GM19438 (cell line): ENCODE measurements at regions not wholly inside any gene's neighbourhood (a gene's known extent, or its start where the extent isn't known, plus 50 kb on each side); places are given as distances from the start of the nearest gene placed in this dataset.
"Not testable (repeated sequence)": the region's sequence is repeated elsewhere in the genome, so short reads cannot be mapped to it uniquely, and the experiment has no call there.

ENCODE experiments used
- ATAC-seq: cut with Tn5 transposase; IDR thresholded peaks from one replicate; pipeline ENCODE4 v1.9.1; 2021; ENCODE audit warnings: low read depth; ENCODE audit not compliant: unreplicated experiment

DNA sequence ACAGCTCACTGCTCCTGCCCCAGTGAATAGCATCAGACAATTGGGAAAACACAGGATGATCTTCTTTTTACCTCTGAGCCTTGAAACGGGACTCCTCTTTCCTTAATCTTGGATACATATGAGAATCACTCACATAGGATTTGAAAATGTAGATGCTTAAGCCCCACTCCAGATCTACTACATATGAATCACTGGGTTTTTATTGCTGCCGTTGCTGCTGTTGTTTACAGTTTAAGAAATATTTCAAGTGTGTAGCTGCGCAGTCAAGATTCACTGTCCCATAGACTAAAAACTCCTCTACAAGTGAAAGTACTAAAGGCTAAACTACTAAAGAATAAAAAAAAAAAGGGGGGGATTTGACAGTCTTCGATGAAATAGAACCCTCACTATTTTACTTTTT is 765.9 kb downstream of the NTRK3 start:
- ATAC-seq = no peak

- ATAC-seq = no peak
These were observed 766.5 kb downstream of the NTRK3 start for GRCh38 chr15:87489902-87490665.

GRCh38 chr15:87489456-87489855 is 767.1 kb downstream of the NTRK3 start:
- ATAC-seq = no peak

GRCh38 chr15:87487484-87487883 is 769.1 kb downstream of the NTRK3 start:
- no peak for ATAC-seq

DNA sequence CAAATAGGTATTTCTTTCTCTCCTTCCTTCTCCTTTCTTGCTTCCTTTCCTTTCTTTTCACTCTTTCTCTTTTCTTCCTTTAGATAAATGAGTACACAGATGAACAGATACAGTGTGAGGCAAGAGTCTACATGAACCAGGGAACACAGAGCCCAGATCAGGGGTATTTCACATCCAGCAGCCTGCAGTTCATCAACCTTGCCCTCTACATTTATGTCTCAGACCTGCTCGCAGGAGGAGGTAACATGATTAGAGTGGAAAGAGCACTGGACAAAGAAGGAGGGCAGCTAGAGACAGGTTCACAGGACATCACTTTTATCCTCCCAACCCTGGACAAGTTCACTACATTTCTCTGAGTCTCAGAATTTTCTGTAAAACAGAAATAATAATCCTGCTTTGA is 773.1 kb downstream of the NTRK3 start:
- ATAC-seq = no peak

- ATAC-seq = no peak
These were observed 775.4 kb downstream of the NTRK3 start for GRCh38 chr15:87481126-87481525.

- no peak for ATAC-seq
These were observed 777.9 kb downstream of the NTRK3 start for GRCh38 chr15:87478687-87479072.

DNA sequence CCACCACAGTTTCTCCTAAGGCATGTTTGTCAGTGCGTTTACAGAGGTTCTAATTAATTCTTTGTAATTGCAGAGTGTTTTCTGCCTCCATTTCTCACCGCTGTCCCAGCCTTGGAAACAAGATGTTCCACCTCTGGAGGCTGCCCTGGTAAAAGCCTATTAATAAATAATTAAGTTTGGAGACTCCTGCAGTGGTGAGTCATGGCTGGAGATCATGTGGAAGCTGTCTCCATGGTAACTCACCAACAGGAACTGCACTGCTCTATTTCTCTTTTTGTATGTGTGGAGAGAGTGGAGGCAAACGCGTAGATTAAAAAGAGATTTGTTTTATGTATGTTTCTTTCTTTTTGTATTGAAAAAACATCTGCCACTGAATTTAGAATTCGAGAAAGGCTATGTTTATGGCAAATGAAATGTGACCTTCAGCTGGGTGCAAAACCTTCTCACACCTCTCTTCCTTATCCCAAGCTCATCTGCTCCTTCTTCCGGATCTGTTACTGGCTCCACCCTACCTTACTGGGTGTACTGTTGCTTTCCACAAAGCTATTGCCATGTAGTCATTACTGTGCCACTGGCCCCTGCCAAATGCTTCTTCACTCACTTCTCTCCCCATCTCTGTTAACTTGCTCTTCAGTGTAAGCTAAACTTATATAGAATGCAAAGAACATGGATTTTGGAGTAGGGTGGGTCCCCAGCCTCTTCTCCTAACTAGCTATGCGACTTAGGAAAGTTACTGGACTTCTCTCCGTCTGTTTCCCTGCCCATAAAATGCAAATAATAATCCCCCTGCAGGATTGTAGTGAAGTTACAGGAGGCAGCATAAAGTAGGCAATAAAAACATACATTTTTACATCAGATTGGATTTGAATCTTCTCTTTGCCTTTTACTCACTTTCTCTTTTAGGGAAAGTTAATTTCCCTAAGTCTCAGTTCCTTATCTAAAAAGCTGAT is 778.5 kb downstream of the NTRK3 start:
- no peak for ATAC-seq

DNA sequence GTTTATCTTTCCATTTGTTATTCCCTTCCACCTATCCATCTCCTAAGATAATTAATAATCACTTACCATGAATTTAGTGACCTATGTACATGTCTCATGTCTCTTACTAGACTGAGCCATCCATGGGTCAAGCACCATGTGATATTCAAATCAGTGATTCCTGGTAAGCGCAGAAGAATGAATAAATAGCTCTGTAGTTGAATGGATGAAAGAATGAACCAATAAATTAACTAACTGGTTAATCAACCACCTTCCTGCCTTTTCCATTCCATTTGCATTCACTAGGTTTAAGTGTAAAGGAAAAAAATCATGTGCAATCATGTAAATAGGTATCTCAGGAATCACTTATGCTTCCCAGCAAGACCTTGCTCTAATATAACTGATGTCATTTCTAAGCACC is 779.5 kb downstream of the NTRK3 start:
- no peak for ATAC-seq

GRCh38 chr15:87470923-87471322 is 785.6 kb downstream of the NTRK3 start:
- no peak for ATAC-seq

GRCh38 chr15:87463956-87464355 is 792.6 kb downstream of the NTRK3 start:
- ATAC-seq = not testable (repeated sequence)

- ATAC-seq = no peak
These were observed 794.9 kb downstream of the NTRK3 start for GRCh38 chr15:87461631-87462030.

DNA sequence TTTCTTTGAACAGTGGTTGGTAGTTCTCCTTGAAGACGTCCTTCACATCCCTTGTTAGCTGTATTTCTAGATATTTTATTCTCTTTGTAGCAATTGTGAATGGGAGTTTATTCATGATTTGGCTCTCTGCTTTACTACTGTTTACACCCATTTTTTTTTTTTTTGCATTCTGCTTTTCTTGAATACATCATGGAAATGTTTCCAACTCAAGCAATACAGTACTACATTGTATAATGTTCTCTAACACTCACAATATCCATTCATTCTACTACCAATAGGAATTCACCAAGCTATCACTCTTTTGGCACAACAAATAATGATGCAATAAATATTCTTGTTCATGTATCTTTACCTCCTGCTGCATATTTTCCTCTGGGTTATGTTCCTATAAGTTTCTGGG is 801.7 kb downstream of the NTRK3 start:
- ATAC-seq = no peak

DNA sequence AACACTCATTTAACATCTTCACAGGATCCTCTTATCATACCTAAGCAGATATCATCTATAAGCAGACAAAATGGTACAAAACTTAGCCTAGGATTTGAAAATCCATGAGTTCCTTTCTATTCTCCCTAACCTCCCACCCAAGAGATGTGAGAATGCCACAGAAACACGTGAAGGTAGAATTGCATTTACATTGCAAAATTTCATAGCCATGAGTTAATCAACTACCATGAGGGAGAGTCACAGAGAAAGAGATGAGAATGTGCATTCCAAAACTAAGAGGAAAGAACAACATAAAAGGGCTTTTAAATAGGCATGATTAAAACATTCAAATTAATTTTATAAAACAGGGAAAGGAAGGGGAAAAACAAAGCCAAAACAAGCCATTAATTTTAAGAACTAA is 806.2 kb downstream of the NTRK3 start:
- no peak for ATAC-seq

DNA sequence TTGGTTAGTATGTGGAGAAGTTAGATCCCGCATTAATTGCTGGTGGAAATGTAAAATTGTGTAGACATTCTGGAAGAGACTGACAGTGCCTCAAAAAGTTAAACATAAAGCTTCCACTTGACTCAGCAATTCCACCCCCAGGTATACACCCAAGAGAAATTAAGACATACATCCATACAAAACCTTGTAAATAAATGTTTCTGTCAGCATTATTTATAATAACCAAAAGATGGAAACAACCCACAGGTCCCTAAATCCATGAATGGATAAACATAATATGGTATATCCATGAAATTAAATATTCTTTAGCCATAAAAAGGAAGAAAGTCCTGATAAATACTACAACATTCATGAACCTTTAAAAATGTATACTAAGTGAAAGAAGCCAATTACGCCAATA is 817.4 kb downstream of the NTRK3 start:
- ATAC-seq = no peak

GRCh38 chr15:87433871-87434270 is 822.7 kb downstream of the NTRK3 start:
- no peak for ATAC-seq

DNA sequence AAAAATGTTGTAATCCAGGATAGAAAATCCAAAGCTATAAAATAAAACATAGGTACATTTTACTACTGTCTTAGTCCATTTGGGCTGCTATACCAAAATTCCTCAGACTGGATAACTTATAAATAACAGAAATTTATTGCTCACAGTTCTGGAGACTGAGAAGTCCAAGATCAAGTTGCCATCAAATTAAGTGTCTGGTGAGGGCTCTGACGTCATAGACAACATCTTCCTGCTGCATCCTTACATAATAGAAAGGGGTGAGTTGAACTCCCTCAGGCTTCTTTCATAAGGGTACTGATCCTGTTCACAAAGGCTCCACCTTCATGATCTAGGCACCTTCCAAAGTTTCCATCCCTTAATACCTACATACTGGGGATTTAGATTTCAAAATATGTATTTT is 826.8 kb downstream of the NTRK3 start:
- no peak for ATAC-seq

GRCh38 chr15:87420017-87420416 is 836.5 kb downstream of the NTRK3 start:
- ATAC-seq = no peak

GRCh38 chr15:87419344-87419743 is 837.2 kb downstream of the NTRK3 start:
- ATAC-seq = no peak

GRCh38 chr15:87416591-87417257 is 839.8 kb downstream of the NTRK3 start:
- ATAC-seq = no peak

- no peak for ATAC-seq
These were observed 847.6 kb downstream of the NTRK3 start for GRCh38 chr15:87408902-87409301.
